ENCODE measurements at regions not wholly inside any gene's neighbourhood (a gene's known extent, or its start where the extent isn't known, plus 50 kb on each side); places are given as distances from the start of the nearest gene placed in this dataset.

- Histone ChIP-seq H3K4me3 (no peak overlapping the region), H3K4me1 (replicated peaks in 1 of 2) (no peaks in the 10 kb centered on the region), H3K27ac (no peak overlapping the region)
- no peak for ATAC-seq (replicated peaks in 6 of 8)
- WGBS, 10 experiments: 17 to 100% (median 69%) methylated on average over 1 to 3 of the region's 6 CpGs; no CpG with 5 or more reads in 2 of the 10 experiments
- in situ Hi-C loops (cut with MboI; ENCODE audit: low pct_unique_long_range_greater_than_20kb in 2 of 9, low sequenced_read_pairs in 9 of 9, unreplicated experiment in 9 of 9): no loop called here
These were observed 50.4 kb upstream of the RNF32 start for GRCh38 chr7:156590212-156590611.

DNA sequence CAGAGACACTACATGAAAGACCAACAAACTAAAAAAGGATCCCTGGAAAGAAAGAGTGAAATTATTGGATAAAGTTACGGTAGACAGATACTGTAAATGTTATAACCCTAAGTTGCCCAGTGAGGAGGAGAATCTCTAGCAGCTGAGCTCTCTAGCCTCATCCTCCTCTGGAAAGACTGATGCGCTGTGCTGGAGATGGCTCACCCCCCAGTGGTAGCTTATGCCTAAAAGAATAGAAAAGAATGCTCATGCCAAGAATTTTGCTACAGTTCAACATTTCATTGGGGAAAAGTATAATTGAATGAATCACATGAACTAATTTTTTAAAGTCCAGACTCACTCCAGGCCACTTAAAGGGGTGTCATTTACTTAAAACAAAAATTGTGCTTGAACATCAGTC is 50.8 kb upstream of the RNF32 start:
- Histone ChIP-seq H3K27ac (no peak overlapping the region), H3K4me1 (replicated peaks in 1 of 2) (no peaks in the 10 kb centered on the region), H3K4me3 (no peak overlapping the region)
- no peak for ATAC-seq (replicated peaks in 6 of 8)
- WGBS, 10 experiments: 50 to 100% (median 86%) methylated on average over 1 to 2 of the region's 2 CpGs
- in situ Hi-C loops (cut with MboI; ENCODE audit: low pct_unique_long_range_greater_than_20kb in 2 of 9, low sequenced_read_pairs in 9 of 9, unreplicated experiment in 9 of 9): no loop called here

DNA sequence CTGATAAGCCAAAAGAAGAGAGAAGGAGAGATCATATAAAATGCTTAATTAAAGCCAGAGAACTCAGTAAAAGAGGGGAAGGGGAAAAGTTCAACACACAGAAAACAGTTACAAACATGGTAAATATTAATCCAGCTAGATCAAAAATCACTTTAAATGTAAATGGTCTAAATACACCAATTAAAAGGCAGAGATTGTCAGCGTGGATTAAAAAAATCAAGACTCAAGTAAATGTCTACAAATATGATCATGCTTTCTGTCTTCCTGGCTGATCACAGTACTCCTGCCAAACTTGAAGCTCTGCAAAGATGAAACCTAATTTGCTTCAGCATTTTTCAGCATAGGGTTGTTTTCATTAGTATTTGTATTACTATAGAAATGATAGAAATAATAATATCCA is 54.6 kb upstream of the RNF32 start:
- 0 to 88% (median 55%) methylated on average over 1 of the region's 1 CpG; no CpG with 5 or more reads in 1 of the 10 experiments for WGBS, 10 experiments
- H3K4me1 ChIP-seq (replicated peaks in 1 of 2): no peaks in the 10 kb centered on the region
- H3K27ac ChIP-seq: no peak overlapping the region
- no peak overlapping the region for H3K4me3 ChIP-seq
- in situ Hi-C loops (cut with MboI; ENCODE audit: low pct_unique_long_range_greater_than_20kb in 2 of 9, low sequenced_read_pairs in 9 of 9, unreplicated experiment in 9 of 9): no loop called here
- no peak for ATAC-seq (replicated peaks in 6 of 8)

- no peak overlapping the region for H3K4me3 ChIP-seq
- H3K4me1 ChIP-seq (replicated peaks in 1 of 2): no peaks in the 10 kb centered on the region
- in situ Hi-C loops (cut with MboI; ENCODE audit: low pct_unique_long_range_greater_than_20kb in 2 of 9, low sequenced_read_pairs in 9 of 9, unreplicated experiment in 9 of 9): no loop called here
- WGBS, 10 experiments: 0 to 50% (median 20%) methylated on average over 1 to 6 of the region's 6 CpGs; no CpG with 5 or more reads in 1 of the 10 experiments
- H3K27ac ChIP-seq: no peak overlapping the region
- no peak for ATAC-seq (replicated peaks in 6 of 8)
These were observed 55.4 kb upstream of the RNF32 start for GRCh38 chr7:156585025-156585648.

- WGBS, 10 experiments: 22 to 100% (median 80%) methylated on average over 2 to 8 of the region's 11 CpGs; no CpG with 5 or more reads in 1 of the 10 experiments
- ATAC-seq (replicated peaks in 6 of 8): no peak
- in situ Hi-C loops (cut with MboI; ENCODE audit: low pct_unique_long_range_greater_than_20kb in 2 of 9, low sequenced_read_pairs in 9 of 9, unreplicated experiment in 9 of 9): no loop called here
These were observed 57.9 kb upstream of the RNF32 start for GRCh38 chr7:156582591-156583123.

DNA sequence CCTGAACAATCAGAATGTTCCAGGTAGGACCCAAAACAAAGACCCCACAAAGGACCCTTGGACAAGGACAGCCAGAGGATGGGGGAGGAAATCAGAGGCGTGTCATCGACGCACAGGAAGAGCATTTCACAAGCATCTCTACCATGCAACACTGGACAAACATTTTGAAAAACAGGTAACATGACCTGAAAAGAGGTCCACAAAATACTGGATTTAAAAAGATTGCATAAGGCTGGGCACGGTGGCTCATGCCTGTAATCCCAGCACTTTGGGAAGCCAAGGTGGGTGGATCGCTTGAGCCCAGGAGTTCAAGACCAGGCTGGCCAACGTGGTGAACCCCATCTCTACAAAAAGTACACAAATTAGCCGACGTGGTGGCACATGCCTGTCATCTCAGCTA is 60.5 kb upstream of the RNF32 start:
- H3K4me1 ChIP-seq (replicated peaks in 1 of 2): no peaks in the 10 kb centered on the region
- in situ Hi-C loops (cut with MboI; ENCODE audit: low pct_unique_long_range_greater_than_20kb in 2 of 9, low sequenced_read_pairs in 9 of 9, unreplicated experiment in 9 of 9): no loop called here
- no peak for ATAC-seq (replicated peaks in 6 of 8)
- WGBS, 10 experiments: 36 to 100% (median 90%) methylated on average over 2 to 7 of the region's 8 CpGs; no CpG with 5 or more reads in 5 of the 10 experiments
- H3K4me3 ChIP-seq: no peak overlapping the region
- no peak overlapping the region for H3K27ac ChIP-seq

More at GRCh38 chr7:156582591-156583123, 57.9 kb upstream of the RNF32 start:
- H3K4me1 ChIP-seq (replicated peaks in 1 of 2): no peaks in the 10 kb centered on the region
- no peak overlapping the region for H3K4me3 ChIP-seq
- H3K27ac ChIP-seq: no peak overlapping the region

DNA sequence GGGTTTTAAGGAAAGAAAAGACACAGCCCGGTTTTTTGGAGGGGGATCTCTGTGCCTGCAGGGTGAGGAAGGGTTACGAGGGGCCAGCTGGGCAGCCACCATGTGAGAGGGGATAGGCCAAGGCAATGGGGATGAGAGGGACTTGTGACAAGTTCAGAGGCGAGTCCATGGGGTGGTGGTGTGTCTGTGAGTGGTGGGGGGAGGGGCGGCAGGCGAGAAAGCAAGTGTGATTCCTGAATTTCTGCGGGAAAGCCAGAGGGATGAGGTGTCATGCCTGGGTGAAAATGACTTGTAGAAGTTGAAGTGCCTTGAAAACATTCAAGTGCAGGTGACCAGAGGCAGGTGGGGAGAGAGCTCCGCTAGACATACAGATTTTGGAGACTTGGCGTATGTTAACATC is 61.0 kb upstream of the RNF32 start:
- Histone ChIP-seq H3K27ac (no peak overlapping the region), H3K4me1 (replicated peaks in 1 of 2) (no peaks in the 10 kb centered on the region), H3K4me3 (no peak overlapping the region)
- in situ Hi-C loops (cut with MboI; ENCODE audit: low pct_unique_long_range_greater_than_20kb in 2 of 9, low sequenced_read_pairs in 9 of 9, unreplicated experiment in 9 of 9): no loop called here
- ATAC-seq (replicated peaks in 6 of 8): no peak
- WGBS, 10 experiments: 0 to 72% (median 59%) methylated on average over 1 to 6 of the region's 8 CpGs; no CpG with 5 or more reads in 4 of the 10 experiments

GRCh38 chr7:156578978-156579430 is 61.6 kb upstream of the RNF32 start:
- ATAC-seq (replicated peaks in 6 of 8): no peak
- Histone ChIP-seq H3K27ac (no peak overlapping the region), H3K4me1 (replicated peaks in 1 of 2) (no peaks in the 10 kb centered on the region), H3K4me3 (no peak overlapping the region)
- in situ Hi-C loops (cut with MboI; ENCODE audit: low pct_unique_long_range_greater_than_20kb in 2 of 9, low sequenced_read_pairs in 9 of 9, unreplicated experiment in 9 of 9): no loop called here
- 80 to 100% methylated on average over 1 to 4 of the region's 8 CpGs; no CpG with 5 or more reads in 8 of the 10 experiments for WGBS, 10 experiments

GRCh38 chr7:156578578-156578940 is 62.0 kb upstream of the RNF32 start:
- H3K4me3 ChIP-seq: no peak overlapping the region
- no peak for ATAC-seq (replicated peaks in 6 of 8)
- no peaks in the 10 kb centered on the region for H3K4me1 ChIP-seq (replicated peaks in 1 of 2)
- in situ Hi-C loops (cut with MboI; ENCODE audit: low pct_unique_long_range_greater_than_20kb in 2 of 9, low sequenced_read_pairs in 9 of 9, unreplicated experiment in 9 of 9): no loop called here
- 60 to 96% (median 85%) methylated on average over 1 to 6 of the region's 23 CpGs; no CpG with 5 or more reads in 6 of the 10 experiments for WGBS, 10 experiments
- no peak overlapping the region for H3K27ac ChIP-seq

DNA sequence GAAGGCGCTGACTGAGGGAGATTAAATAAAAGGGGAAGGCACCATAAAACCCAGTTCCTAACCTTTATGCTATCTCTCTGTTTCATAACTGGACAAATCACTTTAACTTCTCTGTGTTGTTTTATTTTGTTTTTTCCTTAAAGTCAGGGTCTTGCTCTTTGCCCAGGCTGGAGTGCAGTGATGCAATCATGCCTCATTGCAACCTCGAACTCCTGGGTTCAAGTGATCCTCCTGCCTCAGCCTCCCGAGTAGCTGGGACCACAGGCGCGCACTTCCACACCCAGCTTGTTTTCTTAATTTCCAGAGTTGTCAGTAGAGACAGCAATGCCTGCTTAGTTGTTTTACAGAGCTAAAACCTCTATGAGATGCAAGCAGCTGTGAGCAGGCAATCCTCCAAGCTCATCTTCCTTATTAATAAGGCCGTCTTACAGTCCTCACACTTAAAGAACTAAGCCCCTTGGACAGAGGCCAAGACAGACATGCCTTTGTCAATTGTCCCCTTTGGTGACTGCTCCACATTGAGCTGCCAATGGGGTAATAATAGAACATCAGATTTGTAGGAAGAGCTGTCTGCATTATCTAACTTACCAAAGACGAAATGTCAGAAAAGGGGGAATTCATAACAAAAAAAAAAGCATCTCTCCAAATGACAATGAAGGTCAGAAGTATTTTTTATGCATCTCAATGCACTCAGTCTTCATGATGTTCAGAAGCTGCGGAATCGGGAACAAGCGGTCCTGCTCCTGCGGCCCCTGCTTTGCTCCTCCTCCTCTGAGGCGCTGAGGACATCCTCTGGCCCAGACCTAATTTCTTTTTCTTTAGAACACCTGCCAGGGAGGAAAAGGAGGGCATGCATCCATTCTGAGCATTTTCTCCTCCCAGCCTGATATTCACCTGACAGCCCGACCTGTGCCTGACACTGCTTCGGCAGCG is 62.7 kb upstream of the RNF32 start:
- H3K4me1 ChIP-seq (replicated peaks in 1 of 2): no peaks in the 10 kb centered on the region
- 37 to 100% (median 90%) methylated on average over 3 to 15 of the region's 15 CpGs; no CpG with 5 or more reads in 1 of the 10 experiments for WGBS, 10 experiments
- in situ Hi-C loops (cut with MboI; ENCODE audit: low pct_unique_long_range_greater_than_20kb in 2 of 9, low sequenced_read_pairs in 9 of 9, unreplicated experiment in 9 of 9): no loop called here
- no peak overlapping the region for H3K4me3 ChIP-seq
- no peak overlapping the region for H3K27ac ChIP-seq
- peak in 1 of 8 experiments; percentile 21 for ATAC-seq (replicated peaks in 6 of 8)

DNA sequence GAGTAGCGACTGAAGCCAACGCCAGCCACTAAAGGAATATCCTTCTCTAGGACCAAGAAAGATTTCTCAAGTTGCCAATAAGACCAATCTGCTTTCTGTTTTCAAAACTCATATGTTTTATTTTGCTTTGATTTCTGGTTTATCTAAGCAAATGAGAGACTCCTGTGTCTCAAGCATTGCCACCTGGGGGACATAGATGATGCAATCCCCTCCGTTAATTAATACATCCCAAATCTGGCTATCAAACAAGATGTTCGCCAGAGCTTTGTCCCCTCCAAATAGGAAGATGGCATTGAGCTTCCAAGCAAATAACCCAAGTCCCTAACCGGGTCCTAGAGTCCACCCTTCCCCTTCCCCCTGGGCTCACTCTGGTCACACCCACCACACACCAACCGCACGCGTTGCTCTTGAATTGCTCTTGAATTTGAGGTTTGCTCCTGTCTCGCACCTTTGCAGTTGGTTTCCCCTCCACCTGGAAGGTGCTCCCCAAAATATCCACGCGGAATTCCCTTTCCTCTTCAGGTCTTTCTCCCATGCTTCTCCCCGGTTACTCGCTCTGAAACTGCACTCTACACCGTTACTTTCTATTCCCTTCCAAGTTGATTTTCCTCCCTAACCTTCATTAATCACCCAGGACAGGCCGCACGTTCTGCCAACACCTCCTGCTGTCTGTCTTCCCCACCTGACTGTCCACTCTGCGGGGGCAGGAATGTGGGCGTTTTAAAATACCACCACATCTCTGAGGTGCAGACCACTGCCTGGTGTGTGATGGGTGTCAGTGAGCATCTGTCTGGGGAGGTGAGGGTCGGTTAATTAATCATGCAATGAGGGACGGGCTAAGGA is 64.1 kb upstream of the RNF32 start:
- 17 to 92% (median 60%) methylated on average over 1 to 13 of the region's 20 CpGs; no CpG with 5 or more reads in 1 of the 10 experiments for WGBS, 10 experiments
- no peak for ATAC-seq (replicated peaks in 6 of 8)
- Histone ChIP-seq H3K4me1 (replicated peaks in 1 of 2) (no peaks in the 10 kb centered on the region), H3K4me3 (no peak overlapping the region), H3K27ac (no peak overlapping the region)
- in situ Hi-C loops (cut with MboI; ENCODE audit: low pct_unique_long_range_greater_than_20kb in 2 of 9, low sequenced_read_pairs in 9 of 9, unreplicated experiment in 9 of 9): no loop called here

GRCh38 chr7:156568258-156568657 is 72.3 kb upstream of the RNF32 start:
- Histone ChIP-seq H3K4me1 (replicated peaks in 1 of 2) (no peaks in the 10 kb centered on the region), H3K4me3 (no peak overlapping the region), H3K27ac (no peak overlapping the region)
- ATAC-seq (replicated peaks in 6 of 8): peak in 5 of 8 experiments; percentile 21 to 70 (median 63)
- WGBS, 10 experiments: 0 to 89% (median 50%) methylated on average over 1 of the region's 1 CpG; no CpG with 5 or more reads in 3 of the 10 experiments
- in situ Hi-C loops (cut with MboI; ENCODE audit: low pct_unique_long_range_greater_than_20kb in 2 of 9, low sequenced_read_pairs in 9 of 9, unreplicated experiment in 9 of 9): no loop called here
